H1 (cell line): ENCODE measurements at regions not wholly inside any gene's neighbourhood (a gene's known extent, or its start where the extent isn't known, plus 50 kb on each side); places are given as distances from the start of the nearest gene placed in this dataset.

Experiments
- CTCF ChIA-PET: fragments of 300-600 bp; sonication (Branson Sonifier 250); formaldehyde crosslinking; loops from one replicate; lab custom pipeline; 2021; ENCODE audit not compliant: partially characterized antibody; lab: Charles Lee
- POLR2A ChIA-PET: fragments of 300-600 bp; sonication (Branson Sonifier 250); formaldehyde crosslinking; loops from one replicate; lab custom pipeline; 2021; ENCODE audit warnings: inconsistent platforms; ENCODE audit not compliant: partially characterized antibody; lab: Charles Lee
- DNase-seq, 2 experiments: peaks; one replicate each; pipeline versions ENCODE4 v3.0.0 to v3.0.0-alpha.2; 2010 to 2022; ENCODE audit warnings: low spot score in 2 of 2, low read depth in 1 of 2, mixed read lengths in 1 of 2
- FAIRE-seq: peaks from 2 replicates; lab custom pipeline; 2011; peaks lifted over from hg19 to GRCh38; lab: Jason Lieb, UNC
- H2AFZ ChIP-seq: 2 replicates; pipeline ENCODE4 v1.8.1; 2012; ENCODE audit warnings: low read length, inconsistent platforms
- H2AK5ac ChIP-seq: 2 replicates; pipeline ENCODE4 v1.6.1; 2013; ENCODE audit warnings: low read depth, low read length
- H2BK120ac ChIP-seq: replicated peaks from 2 replicates; pipeline ENCODE3; 2013; ENCODE audit warnings: low read depth, low read length, inconsistent platforms
- H2BK12ac ChIP-seq: 2 replicates; pipeline ENCODE4 v1.6.1; 2013; ENCODE audit warnings: low read depth, low read length
- H2BK15ac ChIP-seq: 2 replicates; pipeline ENCODE4 v1.6.1; 2013; ENCODE audit warnings: low read length
- H2BK20ac ChIP-seq: 2 replicates; pipeline ENCODE4 v1.6.1; 2013; ENCODE audit warnings: low read length
- H2BK5ac ChIP-seq: 2 replicates; pipeline ENCODE4 v1.6.1; 2013; ENCODE audit warnings: low read depth, low read length
- H3K14ac ChIP-seq: 2 replicates; pipeline ENCODE4 v1.6.1; 2013; ENCODE audit warnings: inconsistent platforms; ENCODE audit not compliant: insufficient read length
- H3K18ac ChIP-seq: 2 replicates; pipeline ENCODE4 v1.6.1; 2013; ENCODE audit warnings: low read length; ENCODE audit errors: extremely low read depth
- H3K23ac ChIP-seq: 2 replicates; pipeline ENCODE4 v1.6.1; 2013; ENCODE audit warnings: inconsistent platforms; ENCODE audit not compliant: insufficient read length
- H3K23me2 ChIP-seq: 2 replicates; pipeline ENCODE4 v1.6.1; 2013; ENCODE audit warnings: low read depth, low read length
- H3K27ac ChIP-seq: 2 replicates; pipeline ENCODE4 v1.6.1; 2011; ENCODE audit warnings: low read depth, low read length, inconsistent platforms
- H3K27me3 ChIP-seq, 4 experiments: replicated peaks in 1 of 4; 1 replicate in 1 of 4; 2 replicates in 3 of 4; pipeline versions ENCODE4 v1.6.1 to v1.8.1; 2011 to 2013; ENCODE audit warnings: low read length in 3 of 4, mild to moderate bottlenecking in 3 of 4, inconsistent platforms in 2 of 4, mixed read lengths in 2 of 4, moderate library complexity in 1 of 4; ENCODE audit not compliant: control insufficient read depth in 3 of 4, insufficient read depth in 3 of 4; ENCODE audit errors: extremely low read depth in 1 of 4
- H3K36me3 ChIP-seq, 4 experiments: 2 replicates each; pipeline versions ENCODE4 v1.6.1 to v1.8.1; 2011 to 2013; ENCODE audit warnings: mild to moderate bottlenecking in 4 of 4, low read length in 3 of 4, moderate library complexity in 2 of 4, control low read depth in 1 of 4, inconsistent platforms in 1 of 4; ENCODE audit not compliant: insufficient read depth in 4 of 4, control insufficient read depth in 2 of 4
- H3K4ac ChIP-seq: replicated peaks from 2 replicates; pipeline ENCODE3; 2013; ENCODE audit warnings: low read length, low read depth, mixed read lengths, inconsistent platforms; ENCODE audit not compliant: insufficient read length
- H3K4me1 ChIP-seq, 4 experiments: replicated peaks in 1 of 4; 1 replicate in 1 of 4; 2 replicates in 3 of 4; pipeline versions ENCODE4 v1.6.1 to v1.8.1; 2011 to 2013; ENCODE audit warnings: low read length in 3 of 4, inconsistent platforms in 2 of 4, mixed read lengths in 1 of 4; ENCODE audit not compliant: insufficient read depth in 4 of 4, control insufficient read depth in 3 of 4
- H3K4me2 ChIP-seq, 2 experiments: 2 replicates each; pipeline versions ENCODE4 v1.6.1 to v1.8.1; 2011 to 2013; ENCODE audit warnings: low read depth in 2 of 2, low read length in 2 of 2, control low read depth in 1 of 2, inconsistent platforms in 1 of 2, mild to moderate bottlenecking in 1 of 2; ENCODE audit not compliant: insufficient read depth in 1 of 2
- H3K4me3 ChIP-seq, 4 experiments: fragments of 200-600, 300-600 bp in 1 of 4; sonication (generic), shearing (Covaris generic), sonication (Bioruptor Twin) in 1 of 4; 2 replicates each; pipeline versions ENCODE4 v1.5.1 to v1.8.1; 2011 to 2016; ENCODE audit warnings: low read length in 4 of 4, low read depth in 3 of 4, control low read depth in 2 of 4, inconsistent platforms in 2 of 4, mild to moderate bottlenecking in 2 of 4, mixed read lengths in 1 of 4, moderate library complexity in 1 of 4; ENCODE audit not compliant: insufficient read depth in 2 of 4; ENCODE audit errors: extremely low read depth in 1 of 4
- H3K56ac ChIP-seq: replicated peaks from 2 replicates; pipeline ENCODE3; 2013; ENCODE audit warnings: low read depth, mild to moderate bottlenecking, mixed read lengths, low read length, inconsistent platforms; ENCODE audit not compliant: insufficient read length
- H3K79me1 ChIP-seq: 2 replicates; pipeline ENCODE4 v1.6.1; 2013; ENCODE audit warnings: low read depth, low read length, control low read depth
- H3K79me2 ChIP-seq, 2 experiments: 2 replicates each; pipeline versions ENCODE4 v1.6.1 to v1.8.1; 2012 to 2013; ENCODE audit warnings: low read length in 2 of 2, mild to moderate bottlenecking in 2 of 2, inconsistent platforms in 1 of 2; ENCODE audit not compliant: insufficient read depth in 2 of 2, control insufficient read depth in 1 of 2
- H3K9ac ChIP-seq, 4 experiments: replicated peaks in 1 of 4; 1 replicate in 1 of 4; 2 replicates in 3 of 4; pipeline versions ENCODE4 v1.6.1 to v1.8.1; 2011 to 2013; ENCODE audit warnings: low read depth in 3 of 4, low read length in 3 of 4, control low read depth in 2 of 4, mild to moderate bottlenecking in 2 of 4, moderate library complexity in 2 of 4, inconsistent platforms in 1 of 4; ENCODE audit errors: extremely low read depth in 1 of 4
- H3K9me3 ChIP-seq, 2 experiments: 2 replicates each; pipeline versions ENCODE4 v1.6.1 to v1.8.1; 2012 to 2013; ENCODE audit warnings: mild to moderate bottlenecking in 2 of 2, moderate library complexity in 2 of 2, control low read depth in 1 of 2, inconsistent platforms in 1 of 2, low read depth in 1 of 2, low read length in 1 of 2, mixed read lengths in 1 of 2; ENCODE audit not compliant: insufficient read depth in 2 of 2
- H4K20me1 ChIP-seq, 2 experiments: replicated peaks in 1 of 2; 2 replicates each; pipeline versions ENCODE3 to v1.8.1; 2011 to 2013; ENCODE audit warnings: inconsistent platforms in 2 of 2, low read length in 2 of 2, mild to moderate bottlenecking in 1 of 2; ENCODE audit not compliant: insufficient read depth in 2 of 2, control insufficient read depth in 1 of 2
- H4K5ac ChIP-seq: 2 replicates; pipeline ENCODE4 v1.6.1; 2013; ENCODE audit warnings: low read length, low read depth, mixed read lengths, inconsistent platforms; ENCODE audit not compliant: insufficient read length
- H4K8ac ChIP-seq: 2 replicates; pipeline ENCODE4 v1.8.0; 2013; ENCODE audit warnings: mild to moderate bottlenecking, moderate library complexity, low read length, inconsistent platforms; ENCODE audit not compliant: insufficient read depth; ENCODE audit errors: extremely low read depth
- H4K91ac ChIP-seq: replicated peaks from 2 replicates; pipeline ENCODE3; 2013; ENCODE audit warnings: low read length, mixed read lengths, inconsistent platforms; ENCODE audit not compliant: insufficient read length
- CBX5 ChIP-seq: fragments of 300-800, 300-1000 bp; sonication (generic); IDR thresholded peaks from 2 replicates; pipeline ENCODE4 v1.7.1; 2016; ENCODE audit warnings: antibody characterized with exemption, low read length, low read depth
- JUN ChIP-seq: IDR thresholded peaks from 2 replicates; pipeline ENCODE4 v1.6.1; 2011; ENCODE audit warnings: low read depth, mild to moderate bottlenecking, improper control_type of control experiment, low read length
- POLR2A ChIP-seq, 2 experiments: IDR thresholded peaks; 1 replicate in 1 of 2; 2 replicates in 1 of 2; pipeline ENCODE4 v1.6.1; 2011; ENCODE audit warnings: low read depth in 2 of 2, low read length in 2 of 2, mild to moderate bottlenecking in 2 of 2; ENCODE audit errors: control extremely low read depth in 1 of 2
- RXRA ChIP-seq: IDR thresholded peaks from 2 replicates; pipeline ENCODE4 v1.6.1; 2011; ENCODE audit warnings: low read depth, mild to moderate bottlenecking, low read length, moderate library complexity; ENCODE audit not compliant: insufficient read depth
- SAP30 ChIP-seq: fragments of 300-600 bp; sonication (generic); IDR thresholded peaks from 2 replicates; pipeline ENCODE4 v1.7.1; 2012; ENCODE audit warnings: low read length, moderate library complexity, mild to moderate bottlenecking, inconsistent platforms; ENCODE audit not compliant: insufficient read depth, insufficient replicate concordance
- SIN3A ChIP-seq, 2 experiments: IDR thresholded peaks in 1 of 2; conservative IDR thresholded peaks in 1 of 2; 2 replicates each; pipeline ENCODE4 v1.6.1; 2011 to 2012; ENCODE audit warnings: low read length in 2 of 2, improper control_type of control experiment in 1 of 2, low read depth in 1 of 2, mild to moderate bottlenecking in 1 of 2
- SP4 ChIP-seq: IDR thresholded peaks from 2 replicates; pipeline ENCODE4 v1.6.1; 2012; ENCODE audit warnings: low read length, inconsistent platforms
- SUZ12 ChIP-seq: fragments of 200-600 bp; sonication (generic); IDR thresholded peaks from 2 replicates; pipeline ENCODE4 v1.6.1; 2012; ENCODE audit warnings: mild to moderate bottlenecking, inconsistent platforms, low read length, moderate library complexity, mixed read lengths
- TAF1 ChIP-seq: IDR thresholded peaks from 2 replicates; pipeline ENCODE4 v1.6.1; 2011; ENCODE audit warnings: mild to moderate bottlenecking, low read depth, low read length
- WGBS, 2 experiments: shearing (Covaris generic) in 1 of 2; methylation state at CpG; one replicate each; pipeline versions ENCODE4 v1.1.6 to v1.1.7; 2013 to 2015; ENCODE audit warnings: low lambda C conversion rate in 2 of 2, mixed read lengths in 2 of 2, inconsistent platforms in 1 of 2, low coverage in 1 of 2, missing lambda C conversion rate in 1 of 2; ENCODE audit not compliant: insufficient replicate concordance in 2 of 2, insufficient coverage in 1 of 2, insufficient read length in 1 of 2; ENCODE audit errors: extremely low coverage in 1 of 2, missing lambda C conversion rate in 1 of 2; 5-methylcytosine and 5-hydroxymethylcytosine counted together
- TF ChIP-seq, protein P1 (sequence below): IDR thresholded peaks from 2 replicates; pipeline ENCODE4 v1.6.1; 2012; ENCODE audit warnings: inconsistent platforms

DNA sequence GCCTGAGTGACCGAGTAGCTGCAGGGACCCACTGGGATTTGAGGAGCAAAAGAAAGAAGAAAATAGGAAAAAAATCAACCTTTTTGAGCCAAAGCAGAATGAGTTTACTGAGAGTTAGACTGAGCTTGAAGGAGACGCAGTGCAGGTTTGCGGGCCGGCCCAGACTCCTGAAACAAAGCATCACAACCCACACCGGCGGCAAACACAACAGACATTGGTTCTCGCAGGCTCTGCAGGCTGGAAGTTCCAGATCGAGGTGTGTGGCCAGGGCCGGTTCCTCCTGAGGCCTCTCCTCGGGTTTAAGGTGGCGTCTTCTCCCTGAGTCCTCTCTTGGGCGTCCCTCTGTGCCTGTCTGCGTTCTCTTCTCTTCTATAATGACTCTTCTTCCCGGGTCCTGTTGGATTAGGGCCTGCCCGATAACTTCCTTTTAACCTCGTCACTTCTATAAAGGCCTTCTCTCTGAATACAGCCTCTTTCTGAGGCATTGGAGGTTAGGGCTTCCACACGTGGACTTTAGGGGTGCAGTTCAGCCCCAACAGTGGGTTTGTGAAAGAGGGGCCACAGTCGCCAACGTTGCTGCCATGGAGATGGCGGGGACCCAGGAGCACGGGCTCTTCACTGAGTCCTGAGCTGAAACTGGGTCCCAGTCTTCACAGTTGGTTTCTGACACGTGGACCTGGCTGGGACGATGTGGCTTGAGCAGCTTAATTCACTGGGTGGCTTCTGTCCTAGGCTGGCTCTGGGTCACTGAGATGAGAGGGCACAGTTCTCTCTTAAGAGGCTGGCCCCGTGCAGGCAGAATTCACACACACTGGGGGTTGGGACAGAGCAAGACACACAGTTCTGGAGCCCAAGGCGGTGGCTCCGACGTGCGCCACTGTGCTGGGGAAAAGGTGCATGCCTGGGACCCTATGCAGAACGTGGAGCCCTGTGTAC is 1047.7 kb downstream of the BRD1 start:
- Histone ChIP-seq H3K23ac (no peak overlapping the region), H3K27ac (no peak overlapping the region), H3K79me2 (no peaks in the 10 kb centered on the region), H4K5ac (no peak overlapping the region), H3K9me3 (peaks cover 8 to 12% of the 10 kb centered on the region in 2 experiments), H3K36me3 (no peaks in the 10 kb centered on the region), H2BK120ac (no peak overlapping the region), H2AK5ac (no peak overlapping the region), H3K4me1 (peaks cover 0 to 3% (median 3%) of the 10 kb centered on the region in 4 experiments; a peak in 3 of 7 replicates), H3K18ac (no peak overlapping the region), H2BK12ac (no peak overlapping the region), H4K91ac (no peak overlapping the region), H2AFZ (no peak overlapping the region), H2BK20ac (no peak overlapping the region), H3K9ac (no peak overlapping the region), H3K27me3 (no peaks in the 10 kb centered on the region), H4K20me1 (peaks cover 0 to 2% of the 10 kb centered on the region in 2 experiments), H3K4ac (no peak overlapping the region), H3K23me2 (no peaks in the 10 kb centered on the region), H2BK5ac (no peak overlapping the region), H4K8ac (0 out of 2 replicates have a peak overlapping the region, but pooled peaks have one; percentile 1), H3K56ac (no peak overlapping the region), H3K79me1 (no peaks in the 10 kb centered on the region), H2BK15ac (no peak overlapping the region), H3K4me2 (no peak overlapping the region), H3K14ac (no peak overlapping the region), H3K4me3 (no peak overlapping the region)
- WGBS, 2 experiments, result 93% methylated on average over 29 of the region's 29 CpGs; no CpG with 5 or more reads in 1 of the 2 experiments
- TF ChIP-seq RXRA (no peak), POLR2A (IDR thresholded peaks at IDR 0.05; ENCODE audit: control extremely low read depth in 1 of 2, low read depth in 2 of 2, low read length in 2 of 2) (no peak), TAF1 (no peak), SUZ12 (no peak), JUN (no peak), SP4 (no peak), CBX5 (no peak), SAP30 (no peak), SIN3A (conservative IDR thresholded peaks at IDR 0.05 in 1 of 2, IDR thresholded peaks at IDR 0.05 in 1 of 2; ENCODE audit: low read depth in 1 of 2, low read length in 2 of 2) (no peak)
- TF ChIP-seq, protein P1, sequence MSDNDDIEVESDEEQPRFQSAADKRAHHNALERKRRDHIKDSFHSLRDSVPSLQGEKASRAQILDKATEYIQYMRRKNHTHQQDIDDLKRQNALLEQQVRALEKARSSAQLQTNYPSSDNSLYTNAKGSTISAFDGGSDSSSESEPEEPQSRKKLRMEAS, result no peak
- ChIA-PET CTCF (interaction anchor here (1.1 kb wide), 1 partner anchor 117 kb away, joined by 3 read pairs; no protein-coding TSS in a partner anchor), POLR2A (no interaction called here)
- FAIRE-seq (no peak), DNase-seq (no peak)
